Type B pancreatic cell (in vitro differentiated cells): ENCODE measurements at regions not wholly inside any gene's neighbourhood (a gene's known extent, or its start where the extent isn't known, plus 50 kb on each side); places are given as distances from the start of the nearest gene placed in this dataset.

Experiments
- DNase-seq: peaks from one replicate; pipeline ENCODE4 v3.0.0; 2021; ENCODE audit warnings: mixed read lengths; ENCODE audit not compliant: unreplicated experiment; ENCODE audit errors: extremely low spot score
- H3K27ac Mint-ChIP-seq: 2 replicates; pipeline ENCODE4 v1.8.0; 2021; ENCODE audit warnings: mild to moderate bottlenecking, mixed read lengths
- H3K27me3 Mint-ChIP-seq: 2 replicates; pipeline ENCODE4 v1.8.0; 2021; ENCODE audit warnings: mixed read lengths
- H3K36me3 Mint-ChIP-seq: 2 replicates; pipeline ENCODE4 v1.8.0; 2021; ENCODE audit warnings: mixed read lengths
- H3K4me1 Mint-ChIP-seq: one replicate; pipeline ENCODE4 v1.8.0; 2021; ENCODE audit warnings: mixed read lengths; ENCODE audit not compliant: unreplicated experiment
- H3K4me3 Mint-ChIP-seq: 2 replicates; pipeline ENCODE4 v1.8.0; 2021; ENCODE audit warnings: mild to moderate bottlenecking, mixed read lengths
- H3K9me3 Mint-ChIP-seq: 2 replicates; pipeline ENCODE4 v1.8.0; 2021; ENCODE audit warnings: mixed read lengths
- TF ChIP-seq, protein P1 (sequence below): fragments of 200-600 bp; sonication (generic); conservative IDR thresholded peaks from 2 replicates; pipeline ENCODE4 v1.5.0; 2021; ENCODE audit warnings: antibody characterized with exemption, mild to moderate bottlenecking

- no peak for DNase-seq
- Mint-ChIP-seq H3K27ac (no peak overlapping the region), H3K27me3 (no peaks in the 10 kb centered on the region), H3K4me1 (no peaks in the 10 kb centered on the region), H3K4me3 (no peak overlapping the region), H3K36me3 (no peaks in the 10 kb centered on the region), H3K9me3 (no peaks in the 10 kb centered on the region)
- TF ChIP-seq, protein P1, sequence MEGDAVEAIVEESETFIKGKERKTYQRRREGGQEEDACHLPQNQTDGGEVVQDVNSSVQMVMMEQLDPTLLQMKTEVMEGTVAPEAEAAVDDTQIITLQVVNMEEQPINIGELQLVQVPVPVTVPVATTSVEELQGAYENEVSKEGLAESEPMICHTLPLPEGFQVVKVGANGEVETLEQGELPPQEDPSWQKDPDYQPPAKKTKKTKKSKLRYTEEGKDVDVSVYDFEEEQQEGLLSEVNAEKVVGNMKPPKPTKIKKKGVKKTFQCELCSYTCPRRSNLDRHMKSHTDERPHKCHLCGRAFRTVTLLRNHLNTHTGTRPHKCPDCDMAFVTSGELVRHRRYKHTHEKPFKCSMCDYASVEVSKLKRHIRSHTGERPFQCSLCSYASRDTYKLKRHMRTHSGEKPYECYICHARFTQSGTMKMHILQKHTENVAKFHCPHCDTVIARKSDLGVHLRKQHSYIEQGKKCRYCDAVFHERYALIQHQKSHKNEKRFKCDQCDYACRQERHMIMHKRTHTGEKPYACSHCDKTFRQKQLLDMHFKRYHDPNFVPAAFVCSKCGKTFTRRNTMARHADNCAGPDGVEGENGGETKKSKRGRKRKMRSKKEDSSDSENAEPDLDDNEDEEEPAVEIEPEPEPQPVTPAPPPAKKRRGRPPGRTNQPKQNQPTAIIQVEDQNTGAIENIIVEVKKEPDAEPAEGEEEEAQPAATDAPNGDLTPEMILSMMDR, result no peak
Observed at GRCh38 chr1:191162762-191163161, 685.1 kb upstream of the BRINP3 start.

GRCh38 chr1:191163621-191164020, 686.0 kb upstream of the BRINP3 start:
- Mint-ChIP-seq H3K4me1 (no peaks in the 10 kb centered on the region), H3K27me3 (no peaks in the 10 kb centered on the region)

GRCh38 chr1:191174298-191174697, 696.6 kb upstream of the BRINP3 start:
- Mint-ChIP-seq H3K9me3 (no peaks in the 10 kb centered on the region), H3K27ac (no peak overlapping the region), H3K27me3 (no peaks in the 10 kb centered on the region), H3K4me3 (no peak overlapping the region), H3K36me3 (no peaks in the 10 kb centered on the region), H3K4me1 (no peaks in the 10 kb centered on the region)
- DNase-seq, result no peak
- TF ChIP-seq, protein P1, result no peak

More at GRCh38 chr1:191163621-191164020, 686.0 kb upstream of the BRINP3 start:
- H3K9me3 Mint-ChIP-seq, result no peaks in the 10 kb centered on the region
- TF ChIP-seq, protein P1, result no peak
- H3K36me3 Mint-ChIP-seq, result no peaks in the 10 kb centered on the region
- no peak overlapping the region for H3K27ac Mint-ChIP-seq
- no peak for DNase-seq
- no peak overlapping the region for H3K4me3 Mint-ChIP-seq

GRCh38 chr1:191176131-191176530, 698.5 kb upstream of the BRINP3 start:
- H3K36me3 Mint-ChIP-seq, result no peaks in the 10 kb centered on the region
- H3K9me3 Mint-ChIP-seq, result no peaks in the 10 kb centered on the region
- H3K27ac Mint-ChIP-seq, result no peak overlapping the region
- DNase-seq, result no peak
- TF ChIP-seq, protein P1, result no peak
- H3K4me3 Mint-ChIP-seq, result no peak overlapping the region
- H3K27me3 Mint-ChIP-seq, result no peaks in the 10 kb centered on the region
- H3K4me1 Mint-ChIP-seq, result no peaks in the 10 kb centered on the region

DNA sequence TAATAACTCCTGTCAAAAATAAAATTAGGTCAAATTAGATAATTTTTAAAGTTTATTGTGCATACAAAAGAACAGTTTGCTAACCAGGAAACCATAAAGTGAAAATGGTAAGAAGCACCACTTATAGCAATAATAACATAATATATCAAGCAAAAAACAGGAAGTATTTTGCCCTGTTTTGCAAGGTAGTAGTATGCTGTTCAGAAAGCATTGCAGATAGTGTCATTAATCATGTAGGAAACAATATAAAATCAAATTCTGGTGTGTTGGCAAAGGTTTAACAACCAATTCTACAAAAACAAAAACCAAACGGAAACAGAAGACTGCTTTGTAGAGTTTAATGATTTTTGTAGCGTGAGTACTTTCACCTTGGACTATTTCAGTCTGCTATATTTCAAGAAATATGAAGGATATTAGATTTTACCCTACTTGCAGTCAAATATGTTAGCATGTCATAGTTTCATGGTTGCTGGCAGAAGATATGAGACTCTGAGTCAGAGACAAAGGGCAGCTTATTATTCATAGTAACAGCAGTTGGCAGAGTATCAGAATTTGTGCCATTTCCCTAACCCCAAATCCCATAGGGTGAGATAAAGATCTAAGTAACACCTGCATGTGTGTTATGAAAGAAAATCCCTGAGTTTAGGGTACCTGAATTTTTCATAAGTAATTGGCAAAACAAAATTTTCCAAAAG, 729.0 kb upstream of the BRINP3 start:
- Mint-ChIP-seq H3K4me1 (no peaks in the 10 kb centered on the region), H3K36me3 (no peaks in the 10 kb centered on the region), H3K27ac (no peak overlapping the region), H3K4me3 (no peak overlapping the region), H3K27me3 (no peaks in the 10 kb centered on the region), H3K9me3 (no peaks in the 10 kb centered on the region)
- TF ChIP-seq, protein P1, result no peak
- no peak for DNase-seq
